ENCODE measurements at regions not wholly inside any gene's neighbourhood (a gene's known extent, or its start where the extent isn't known, plus 50 kb on each side); places are given as distances from the start of the nearest gene placed in this dataset.
"Not testable (repeated sequence)": the region's sequence is repeated elsewhere in the genome, so short reads cannot be mapped to it uniquely, and the experiment has no call there.

GRCh38 chr3:153513236-153513635 lies 351.2 kb downstream of the RAP2B start:
- DNase-seq (ENCODE audit: extremely low spot score, unreplicated experiment) = no peak
- Mint-ChIP-seq H3K36me3 (ENCODE audit: unreplicated experiment) (no peaks in the 10 kb centered on the region), H3K4me3 (ENCODE audit: unreplicated experiment) (no peak overlapping the region), H3K9me3 (ENCODE audit: unreplicated experiment) (no peaks in the 10 kb centered on the region), H3K27me3 (ENCODE audit: unreplicated experiment) (peaks cover 7% of the 10 kb centered on the region), H3K4me1 (ENCODE audit: unreplicated experiment) (no peaks in the 10 kb centered on the region), H3K27ac (ENCODE audit: unreplicated experiment) (no peak overlapping the region)
- TF ChIP-seq, protein P1, sequence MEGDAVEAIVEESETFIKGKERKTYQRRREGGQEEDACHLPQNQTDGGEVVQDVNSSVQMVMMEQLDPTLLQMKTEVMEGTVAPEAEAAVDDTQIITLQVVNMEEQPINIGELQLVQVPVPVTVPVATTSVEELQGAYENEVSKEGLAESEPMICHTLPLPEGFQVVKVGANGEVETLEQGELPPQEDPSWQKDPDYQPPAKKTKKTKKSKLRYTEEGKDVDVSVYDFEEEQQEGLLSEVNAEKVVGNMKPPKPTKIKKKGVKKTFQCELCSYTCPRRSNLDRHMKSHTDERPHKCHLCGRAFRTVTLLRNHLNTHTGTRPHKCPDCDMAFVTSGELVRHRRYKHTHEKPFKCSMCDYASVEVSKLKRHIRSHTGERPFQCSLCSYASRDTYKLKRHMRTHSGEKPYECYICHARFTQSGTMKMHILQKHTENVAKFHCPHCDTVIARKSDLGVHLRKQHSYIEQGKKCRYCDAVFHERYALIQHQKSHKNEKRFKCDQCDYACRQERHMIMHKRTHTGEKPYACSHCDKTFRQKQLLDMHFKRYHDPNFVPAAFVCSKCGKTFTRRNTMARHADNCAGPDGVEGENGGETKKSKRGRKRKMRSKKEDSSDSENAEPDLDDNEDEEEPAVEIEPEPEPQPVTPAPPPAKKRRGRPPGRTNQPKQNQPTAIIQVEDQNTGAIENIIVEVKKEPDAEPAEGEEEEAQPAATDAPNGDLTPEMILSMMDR (IDR thresholded peaks at IDR 0.05) = peak; percentile 22

DNA sequence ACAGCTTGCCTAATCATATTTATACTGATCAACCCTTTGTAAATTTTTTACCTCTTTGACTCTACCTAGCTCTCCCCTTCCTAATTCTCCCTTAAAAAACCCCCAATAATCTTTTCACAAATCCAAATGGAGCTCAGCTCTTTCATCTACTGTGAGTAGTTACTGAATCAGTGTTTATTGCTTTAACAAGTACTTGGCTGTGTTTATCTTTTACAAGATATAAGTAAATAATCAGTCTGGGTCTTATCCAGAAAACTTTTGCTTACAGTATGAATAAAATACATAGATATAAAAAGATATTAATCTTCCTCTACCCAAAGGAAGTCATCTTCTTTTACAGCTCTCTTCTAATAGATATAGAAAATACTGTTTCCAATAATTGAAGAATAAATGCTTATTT lies 366.4 kb downstream of the RAP2B start:
- DNase-seq (ENCODE audit: extremely low spot score, unreplicated experiment) = no peak
- Mint-ChIP-seq H3K4me1 (ENCODE audit: unreplicated experiment) (no peaks in the 10 kb centered on the region), H3K27ac (ENCODE audit: unreplicated experiment) (no peak overlapping the region), H3K9me3 (ENCODE audit: unreplicated experiment) (peaks cover 14% of the 10 kb centered on the region), H3K36me3 (ENCODE audit: unreplicated experiment) (no peaks in the 10 kb centered on the region), H3K4me3 (ENCODE audit: unreplicated experiment) (no peak overlapping the region), H3K27me3 (ENCODE audit: unreplicated experiment) (peaks cover 36% of the 10 kb centered on the region)
- TF ChIP-seq, protein P1 (IDR thresholded peaks at IDR 0.05) = no peak

GRCh38 chr3:153539263-153539662 lies 377.2 kb downstream of the RAP2B start:
- Mint-ChIP-seq H3K36me3 (ENCODE audit: unreplicated experiment) (no peaks in the 10 kb centered on the region), H3K4me1 (ENCODE audit: unreplicated experiment) (no peaks in the 10 kb centered on the region), H3K9me3 (ENCODE audit: unreplicated experiment) (peaks cover 8% of the 10 kb centered on the region), H3K4me3 (ENCODE audit: unreplicated experiment) (no peak overlapping the region), H3K27ac (ENCODE audit: unreplicated experiment) (no peak overlapping the region), H3K27me3 (ENCODE audit: unreplicated experiment) (peaks cover 9% of the 10 kb centered on the region)
- TF ChIP-seq, protein P1 (IDR thresholded peaks at IDR 0.05) = no peak
- DNase-seq (ENCODE audit: extremely low spot score, unreplicated experiment) = no peak

GRCh38 chr3:153545471-153545870 lies 383.4 kb downstream of the RAP2B start:
- no peaks in the 10 kb centered on the region for H3K4me1 Mint-ChIP-seq (ENCODE audit: unreplicated experiment)
- H3K4me3 Mint-ChIP-seq (ENCODE audit: unreplicated experiment) = no peak overlapping the region
- no peak for DNase-seq (ENCODE audit: extremely low spot score, unreplicated experiment)
- peaks cover 5% of the 10 kb centered on the region for H3K27me3 Mint-ChIP-seq (ENCODE audit: unreplicated experiment)
- H3K36me3 Mint-ChIP-seq (ENCODE audit: unreplicated experiment) = no peaks in the 10 kb centered on the region
- TF ChIP-seq, protein P1 (IDR thresholded peaks at IDR 0.05) = no peak
- no peak overlapping the region for H3K27ac Mint-ChIP-seq (ENCODE audit: unreplicated experiment)
- no peaks in the 10 kb centered on the region for H3K9me3 Mint-ChIP-seq (ENCODE audit: unreplicated experiment)

- H3K27me3 Mint-ChIP-seq (ENCODE audit: unreplicated experiment) = peaks cover 8% of the 10 kb centered on the region
- no peak overlapping the region for H3K27ac Mint-ChIP-seq (ENCODE audit: unreplicated experiment)
- no peak overlapping the region for H3K4me3 Mint-ChIP-seq (ENCODE audit: unreplicated experiment)
- DNase-seq (ENCODE audit: extremely low spot score, unreplicated experiment) = no peak
- no peaks in the 10 kb centered on the region for H3K36me3 Mint-ChIP-seq (ENCODE audit: unreplicated experiment)
- TF ChIP-seq, protein P1 (IDR thresholded peaks at IDR 0.05) = no peak
- no peaks in the 10 kb centered on the region for H3K4me1 Mint-ChIP-seq (ENCODE audit: unreplicated experiment)
- H3K9me3 Mint-ChIP-seq (ENCODE audit: unreplicated experiment) = no peaks in the 10 kb centered on the region
These were observed 385.9 kb downstream of the RAP2B start for GRCh38 chr3:153547970-153548369.

GRCh38 chr3:153549686-153550085 lies 387.7 kb downstream of the RAP2B start:
- not testable (repeated sequence) for H3K9me3 Mint-ChIP-seq (ENCODE audit: unreplicated experiment); H3K36me3 Mint-ChIP-seq (ENCODE audit: unreplicated experiment); H3K27me3 Mint-ChIP-seq (ENCODE audit: unreplicated experiment); DNase-seq (ENCODE audit: extremely low spot score, unreplicated experiment); H3K4me3 Mint-ChIP-seq (ENCODE audit: unreplicated experiment); H3K27ac Mint-ChIP-seq (ENCODE audit: unreplicated experiment); H3K4me1 Mint-ChIP-seq (ENCODE audit: unreplicated experiment)
